HG03442 (cell line): ENCODE measurements at regions not wholly inside any gene's neighbourhood (a gene's known extent, or its start where the extent isn't known, plus 50 kb on each side); places are given as distances from the start of the nearest gene placed in this dataset.

Experiments used
- ATAC-seq: cut with Tn5 transposase; IDR thresholded peaks from one replicate; pipeline ENCODE4 v1.9.1; 2021; ENCODE audit warnings: mild to moderate bottlenecking, moderate library complexity; ENCODE audit not compliant: unreplicated experiment

DNA sequence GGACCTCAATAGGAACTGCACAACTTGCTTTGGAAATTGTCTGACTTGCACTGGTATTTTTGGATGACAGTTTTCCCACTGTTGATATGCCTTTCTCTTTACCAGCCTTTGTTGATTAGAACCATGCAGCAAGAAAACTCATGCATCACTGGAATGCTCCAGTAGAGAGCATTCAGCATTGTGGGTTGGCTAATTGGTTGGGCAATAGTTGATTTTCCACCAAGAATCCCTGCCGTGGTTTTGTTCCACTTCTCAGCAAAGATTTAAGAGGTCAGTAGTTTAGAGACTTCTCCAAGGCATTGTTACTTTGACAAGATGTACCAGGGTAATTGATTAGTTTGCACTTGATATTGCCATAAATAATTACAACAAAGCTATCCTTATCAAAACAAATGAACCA is 260.0 kb downstream of the DHX35 start:
- no peak for ATAC-seq

DNA sequence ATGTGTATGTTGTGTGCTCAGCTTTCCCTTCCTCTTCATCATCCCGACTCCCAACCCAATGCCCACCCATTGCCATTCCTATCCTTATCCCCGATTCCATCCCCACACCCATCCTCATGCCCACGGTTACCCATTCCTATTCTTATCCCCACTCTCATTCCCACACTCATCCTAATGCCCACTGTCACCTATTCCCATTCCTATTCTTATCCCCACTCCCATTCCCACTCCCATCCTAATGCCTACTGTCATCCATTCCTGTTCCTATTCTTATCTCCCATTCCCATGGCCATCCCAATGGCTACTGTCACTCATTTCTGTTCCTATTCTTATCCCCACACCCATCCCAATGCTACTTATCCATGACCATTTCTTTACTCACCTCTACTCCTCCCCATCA is 254.1 kb downstream of the DHX35 start:
- no peak for ATAC-seq

DNA sequence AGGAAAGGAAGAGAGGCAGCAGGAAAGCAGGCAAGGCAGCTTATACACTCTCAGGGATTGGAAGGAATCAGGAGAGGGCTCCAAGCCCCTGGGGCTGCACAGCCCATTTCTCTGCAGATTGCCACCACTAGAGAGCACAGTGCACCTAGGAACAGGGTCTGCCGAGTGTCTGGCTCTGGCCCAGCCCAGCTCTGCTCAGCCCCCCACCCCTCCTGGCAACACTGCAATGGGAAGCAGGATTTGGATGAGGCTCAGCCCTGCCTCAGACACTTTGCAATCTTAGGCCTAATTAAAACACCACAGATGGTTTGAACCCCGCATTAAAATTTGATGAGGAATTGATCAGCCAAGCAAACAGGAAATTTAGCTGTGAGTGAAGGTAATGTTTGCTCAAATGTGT is 252.7 kb downstream of the DHX35 start:
- no peak for ATAC-seq

DNA sequence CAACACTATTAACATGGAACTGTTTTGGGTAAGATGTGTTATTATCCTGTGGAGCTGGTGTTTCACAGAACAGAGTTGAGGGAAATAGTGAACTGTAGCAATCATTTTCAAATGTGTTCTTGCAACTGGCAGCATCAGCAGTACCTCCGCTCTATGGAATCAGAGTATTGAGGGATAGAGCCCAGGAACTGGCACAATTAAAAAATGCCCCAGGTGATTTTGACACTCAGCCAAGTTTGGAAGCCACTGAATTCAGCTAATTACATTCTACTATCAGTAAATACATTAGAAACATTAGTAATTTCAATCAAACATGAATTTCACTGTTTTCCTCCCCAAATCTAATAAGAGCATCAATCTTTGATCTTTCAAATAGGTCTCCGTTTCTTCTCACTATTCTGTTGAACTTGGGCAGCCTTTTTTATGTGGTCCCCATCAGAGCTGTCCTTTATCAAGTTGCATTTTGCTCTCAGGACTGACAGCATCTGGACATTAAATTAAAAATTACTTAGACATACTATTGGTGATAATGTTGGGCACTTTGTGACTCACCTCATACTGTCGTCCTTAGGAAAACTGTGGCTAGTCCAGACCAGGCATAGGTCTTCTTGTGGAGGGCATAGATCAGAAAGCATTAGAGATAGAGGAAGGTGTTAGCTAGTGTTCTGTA is 251.5 kb downstream of the DHX35 start:
- no peak for ATAC-seq

DNA sequence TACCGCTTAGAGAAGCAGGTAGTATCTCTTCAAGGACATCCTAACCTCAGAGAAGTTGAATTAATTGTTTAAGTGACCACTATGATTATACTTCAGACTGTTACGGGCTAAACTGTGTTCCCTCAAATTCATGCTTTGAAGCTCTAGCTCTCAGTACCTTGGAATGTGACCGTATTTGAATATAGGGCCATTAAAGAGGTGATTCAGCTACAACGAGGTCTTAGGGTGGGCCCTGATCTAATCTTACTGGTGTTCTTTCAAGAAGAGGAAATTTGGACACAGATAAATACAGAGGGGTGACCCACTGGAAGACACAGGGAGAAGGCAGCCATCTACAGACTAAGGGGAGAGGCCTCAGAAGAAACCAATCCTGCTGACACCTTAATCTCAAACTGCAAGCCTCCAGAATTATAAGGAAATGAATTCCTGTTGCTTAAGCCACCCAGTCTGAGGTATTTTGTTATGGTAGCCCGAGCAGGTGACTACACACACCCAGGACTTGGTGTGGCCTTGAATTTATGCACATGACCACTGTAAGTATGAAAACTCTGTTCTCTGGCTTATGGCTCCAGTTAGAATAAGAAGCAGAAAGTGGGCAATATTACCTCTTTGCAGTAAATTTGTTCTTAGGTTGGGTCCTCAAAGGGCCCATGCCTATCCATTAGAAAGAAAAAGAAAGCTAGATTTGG is 249.1 kb downstream of the DHX35 start:
- no peak for ATAC-seq

DNA sequence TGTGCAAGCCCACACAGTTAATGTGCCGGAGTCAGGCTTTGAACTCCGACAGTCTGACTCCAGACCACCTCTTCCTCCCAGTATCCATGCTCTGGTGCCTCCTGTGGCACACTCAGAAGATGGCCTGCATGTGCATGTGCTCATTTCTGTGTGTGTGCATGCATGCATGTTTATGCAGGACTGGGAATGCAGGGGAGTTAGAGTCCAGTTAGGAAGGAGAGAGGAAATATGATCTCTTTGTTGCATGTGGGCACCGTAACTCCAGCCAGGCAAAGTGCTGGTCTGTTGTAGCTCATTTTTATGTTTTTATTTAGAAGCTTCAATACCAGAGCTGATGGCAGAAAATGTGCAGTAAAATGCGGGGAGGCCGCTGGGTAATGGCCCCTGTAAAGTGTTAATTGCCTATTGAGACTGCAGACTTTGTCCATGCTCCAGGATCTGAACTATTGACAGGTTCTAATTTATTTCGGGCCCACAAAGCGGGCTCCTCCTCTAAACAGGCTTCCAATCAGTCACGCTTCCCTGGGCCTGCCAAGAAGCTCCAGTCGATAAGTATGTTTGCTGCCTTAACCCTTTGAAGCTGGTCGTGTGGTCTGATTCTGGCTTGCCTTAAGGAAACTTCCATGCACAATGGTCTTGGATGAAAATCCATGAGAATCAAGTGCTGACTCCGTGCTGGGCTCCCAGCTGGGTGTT is 248.3 kb downstream of the DHX35 start:
- no peak for ATAC-seq

DNA sequence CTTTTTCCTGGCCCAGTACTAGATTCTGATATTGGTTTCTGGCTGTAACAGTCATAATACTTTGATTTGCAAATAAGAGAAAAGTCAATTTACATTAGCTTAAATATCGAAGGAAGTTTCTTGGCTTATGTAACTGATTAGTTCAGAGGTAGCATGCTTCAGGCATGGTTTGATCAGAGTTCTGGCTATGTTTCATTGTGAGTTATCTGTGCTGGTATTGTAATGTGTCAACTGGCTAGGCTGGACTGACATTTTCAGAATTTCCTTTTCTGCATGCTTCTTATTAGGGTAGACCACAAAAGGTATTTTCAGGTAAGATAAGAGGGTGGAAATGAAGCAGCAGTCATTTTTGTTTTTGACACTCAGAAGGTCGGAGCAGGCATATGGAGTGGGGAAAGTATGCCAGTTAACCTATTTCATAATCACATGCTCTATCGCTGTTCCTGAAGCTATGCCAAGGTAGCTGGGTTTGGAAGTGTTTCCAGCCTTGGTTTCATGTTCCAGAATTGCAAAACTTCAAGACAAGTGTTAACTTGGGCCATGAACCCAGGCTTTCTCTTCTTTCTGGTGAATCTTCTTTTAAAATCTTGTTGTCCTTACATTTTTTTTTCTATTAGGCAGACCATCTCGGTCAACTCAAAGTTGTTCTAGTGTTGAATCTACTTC is 244.9 kb downstream of the DHX35 start:
- ATAC-seq: no peak

DNA sequence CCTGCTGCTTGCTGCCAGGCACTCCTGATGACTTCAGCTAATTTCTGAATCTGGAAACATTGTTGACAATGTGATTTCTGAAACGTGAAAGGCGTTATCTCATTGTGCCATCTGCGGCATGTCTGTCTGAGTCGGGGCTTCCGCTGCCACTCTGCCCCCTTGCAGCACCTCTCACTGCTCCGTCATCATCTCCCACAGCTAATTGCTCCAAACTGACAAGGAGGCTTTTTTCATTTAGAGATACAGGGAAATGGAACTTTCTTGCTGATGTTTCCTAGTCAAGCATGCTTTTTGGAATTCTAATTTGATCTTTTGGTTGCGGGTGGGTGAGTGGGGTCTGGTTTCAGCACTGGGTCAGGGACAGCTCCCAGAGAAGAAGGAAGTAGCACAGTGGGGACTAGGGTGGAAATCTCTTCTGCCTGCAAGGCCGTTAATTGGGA is 233.5 kb downstream of the DHX35 start:
- ATAC-seq: no peak

DNA sequence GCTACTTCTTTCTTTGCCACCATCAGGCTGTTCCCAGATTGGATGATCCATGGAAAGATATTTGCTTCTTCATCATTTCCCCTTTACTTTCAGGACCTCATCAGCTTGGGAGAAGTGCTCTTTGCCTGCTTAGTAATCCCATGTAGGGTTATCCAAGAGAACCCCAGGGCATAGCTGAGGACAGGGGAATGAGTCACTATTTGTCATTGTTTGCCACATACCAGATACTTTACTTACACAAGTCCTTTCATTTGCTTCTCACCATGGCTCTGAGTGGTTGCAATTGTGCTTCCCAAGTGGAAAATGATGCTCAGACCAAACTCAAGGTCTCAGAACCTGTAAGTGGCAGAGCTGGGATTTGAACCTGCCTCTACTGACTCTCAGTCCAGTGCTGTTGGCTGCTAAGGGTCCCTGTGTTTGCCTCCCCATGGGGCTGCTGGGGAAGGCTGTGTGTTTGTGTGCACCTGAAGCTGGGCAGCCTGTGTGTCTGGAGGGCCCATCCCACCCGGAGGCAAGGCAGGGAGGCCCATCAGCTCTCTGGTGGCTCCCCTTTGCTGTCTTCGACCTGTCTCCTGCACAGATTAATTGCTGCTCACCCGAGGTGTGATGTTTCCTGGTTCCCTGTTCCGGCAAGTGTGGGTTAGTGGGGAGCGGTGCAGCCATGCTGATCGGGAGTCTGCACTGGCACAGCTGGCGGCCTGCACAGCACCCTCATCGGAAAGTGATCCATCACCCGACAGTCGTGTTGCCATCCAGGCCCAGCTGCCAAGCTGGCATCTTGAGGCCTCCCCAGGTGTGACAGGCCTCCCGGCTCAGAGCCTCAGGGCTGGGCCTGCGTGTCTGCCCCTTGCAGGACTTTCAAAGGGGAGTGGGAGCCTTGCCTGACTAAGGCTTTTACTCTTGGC is 228.8 kb downstream of the DHX35 start:
- ATAC-seq: no peak

DNA sequence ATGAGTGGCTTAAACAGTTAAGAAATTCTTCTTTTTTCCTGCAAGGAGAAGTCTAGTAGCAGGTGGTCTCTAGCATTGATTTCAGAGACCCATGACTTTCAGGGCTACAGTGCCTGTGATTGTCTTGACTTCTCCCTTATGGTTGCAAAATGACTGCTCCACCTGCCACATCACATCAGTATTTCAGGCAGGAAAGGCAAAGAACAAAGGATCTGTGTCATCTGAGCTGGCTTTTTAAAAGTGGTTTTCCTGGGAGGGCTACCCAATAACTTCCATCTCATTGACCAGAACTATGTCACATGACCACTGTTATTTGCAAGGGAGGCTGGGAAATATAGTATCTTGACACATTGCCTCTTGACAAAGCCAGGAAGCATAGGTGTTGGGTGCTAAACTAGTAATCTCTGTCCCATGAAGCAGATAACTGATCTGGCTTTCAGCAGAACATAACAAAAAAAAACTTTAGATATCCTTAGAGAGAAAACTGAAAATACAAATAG is 226.2 kb downstream of the DHX35 start:
- no peak for ATAC-seq

DNA sequence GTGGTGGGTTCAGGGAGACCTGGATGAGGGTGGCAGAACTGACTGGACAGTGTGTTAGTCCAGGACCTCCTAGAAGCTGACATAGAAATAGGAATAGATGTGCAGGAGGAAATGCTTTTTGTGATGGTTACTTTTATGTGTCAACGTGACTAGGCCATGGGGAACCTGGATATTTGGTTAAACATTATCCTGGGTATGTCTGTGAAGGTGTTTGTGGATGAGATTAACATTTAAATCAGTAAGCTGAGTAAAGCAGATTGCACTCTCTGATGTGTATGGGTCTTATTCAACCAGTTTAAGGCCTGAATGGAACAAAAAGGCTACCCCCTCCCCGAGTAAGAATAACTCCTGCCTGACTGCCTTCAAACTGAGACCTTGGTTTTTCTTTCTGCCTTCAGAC is 219.3 kb downstream of the DHX35 start:
- ATAC-seq: no peak

DNA sequence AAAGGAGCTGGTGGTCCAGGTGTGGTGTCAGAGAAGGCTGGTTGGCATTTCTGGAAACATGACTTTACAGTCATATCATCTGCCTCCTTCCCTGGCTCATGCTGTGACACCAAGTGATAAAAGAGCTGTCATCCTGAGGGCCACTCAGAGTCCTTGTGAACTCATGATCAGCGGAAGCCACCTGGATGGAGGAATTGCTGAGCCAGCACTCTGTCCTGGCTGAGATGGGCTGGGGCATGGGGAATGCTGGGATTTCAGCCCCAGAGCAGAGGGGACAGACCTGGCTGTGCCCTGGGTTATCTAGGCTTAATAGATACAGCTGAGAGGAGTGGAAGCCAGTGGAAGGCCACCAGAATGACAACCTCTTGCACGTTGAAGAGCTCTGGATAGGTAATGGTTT is 214.3 kb downstream of the DHX35 start:
- ATAC-seq: no peak

DNA sequence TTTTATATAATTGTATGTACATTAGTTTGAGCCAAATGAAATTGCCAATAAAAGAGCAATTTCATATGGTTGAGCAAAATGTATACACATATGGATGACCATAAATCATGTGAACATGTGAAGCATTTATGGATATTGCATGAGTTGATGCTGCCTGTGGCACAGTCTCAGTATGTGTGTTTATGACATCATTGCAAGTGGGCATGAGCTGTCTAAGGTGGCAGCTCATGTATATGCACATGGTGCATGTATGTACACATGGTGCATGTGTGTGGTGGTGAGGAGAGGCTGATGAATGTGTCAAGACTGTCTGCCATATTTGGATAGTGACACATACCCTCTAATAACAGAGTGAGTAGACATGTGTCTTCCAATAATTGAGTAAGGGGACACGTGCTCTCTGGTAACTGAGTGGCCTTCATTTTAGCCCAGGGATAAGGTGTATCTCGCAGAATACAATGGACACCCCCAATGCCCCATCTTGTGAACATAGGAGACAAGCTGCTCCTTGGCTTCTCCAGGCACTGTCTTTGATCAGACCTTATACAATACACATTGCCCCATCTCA is 208.8 kb downstream of the DHX35 start:
- no peak for ATAC-seq

DNA sequence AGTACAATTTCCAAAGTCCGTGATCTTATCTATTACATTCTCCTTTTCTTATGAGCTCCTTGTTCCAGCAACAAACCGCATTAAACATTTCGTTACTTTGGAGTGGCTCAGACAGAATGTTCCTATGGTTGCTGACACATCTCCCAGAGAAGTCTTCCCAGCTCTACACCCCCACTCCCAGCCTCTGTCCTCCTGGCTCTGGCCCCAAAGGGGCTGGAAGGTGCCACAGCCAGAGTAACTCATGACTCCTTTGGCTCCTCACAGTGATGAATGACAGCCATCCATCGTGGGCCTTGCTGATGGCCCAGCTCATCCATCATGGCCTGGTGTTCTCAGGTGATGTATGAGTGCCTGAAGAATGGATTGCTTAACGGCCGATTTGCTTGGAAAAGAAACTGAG is 203.0 kb downstream of the DHX35 start:
- no peak for ATAC-seq

DNA sequence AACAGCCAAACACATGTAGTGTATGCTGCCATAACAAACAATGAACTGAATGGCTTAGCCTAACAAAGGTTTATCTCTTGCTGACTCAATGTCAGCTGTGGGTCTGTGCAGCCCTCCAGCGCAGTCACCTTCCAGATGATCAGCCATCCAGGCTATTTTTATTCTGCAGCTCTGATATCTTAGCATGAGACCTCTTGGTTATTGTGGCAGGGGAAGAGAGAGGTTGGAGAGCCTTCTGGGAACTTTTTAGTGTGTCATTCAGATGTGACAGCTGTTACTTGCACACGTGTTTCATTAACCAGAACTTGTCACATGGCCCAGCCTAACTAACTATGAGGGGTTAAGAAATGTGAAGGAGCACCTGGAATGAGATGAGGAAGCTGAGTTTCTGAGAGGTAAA is 202.5 kb downstream of the DHX35 start:
- ATAC-seq: no peak

DNA sequence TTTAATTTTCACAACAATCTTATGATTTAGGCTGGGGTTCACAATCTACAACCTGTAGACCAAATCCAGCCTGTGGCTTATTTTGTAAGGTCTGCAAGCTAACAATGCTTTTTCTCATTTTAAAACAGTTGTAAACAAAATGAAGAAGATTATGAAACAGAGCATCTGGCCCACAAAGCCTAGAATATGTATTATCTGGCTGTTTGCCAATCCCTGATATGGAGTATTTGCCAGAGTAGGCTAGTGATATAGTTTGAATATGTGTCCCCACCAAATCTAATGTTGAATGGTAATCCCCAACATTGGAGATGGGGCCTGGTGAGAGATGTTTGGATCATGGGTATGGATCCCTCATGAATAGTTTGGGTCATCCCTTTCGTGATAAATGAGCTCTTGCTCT is 201.8 kb downstream of the DHX35 start:
- ATAC-seq: no peak

DNA sequence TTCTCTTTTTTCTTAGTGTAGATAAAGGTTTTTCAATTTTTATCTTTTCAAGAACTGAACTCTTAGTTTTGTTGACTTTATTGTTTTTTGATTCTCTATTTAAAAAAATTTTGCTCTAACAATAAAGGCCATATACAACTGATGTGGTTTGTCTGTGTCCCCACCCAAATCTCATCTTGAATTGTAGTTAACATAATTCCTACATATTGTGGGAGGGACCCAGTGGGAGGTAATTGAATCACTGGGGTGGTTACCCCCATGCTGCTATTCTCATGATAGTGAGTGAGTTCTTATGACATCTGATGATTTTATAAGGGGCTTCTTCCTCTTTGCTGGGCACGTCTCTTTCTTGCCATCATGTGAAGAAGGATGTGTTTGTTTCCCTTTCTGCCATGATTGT is 199.8 kb downstream of the DHX35 start:
- ATAC-seq: no peak

DNA sequence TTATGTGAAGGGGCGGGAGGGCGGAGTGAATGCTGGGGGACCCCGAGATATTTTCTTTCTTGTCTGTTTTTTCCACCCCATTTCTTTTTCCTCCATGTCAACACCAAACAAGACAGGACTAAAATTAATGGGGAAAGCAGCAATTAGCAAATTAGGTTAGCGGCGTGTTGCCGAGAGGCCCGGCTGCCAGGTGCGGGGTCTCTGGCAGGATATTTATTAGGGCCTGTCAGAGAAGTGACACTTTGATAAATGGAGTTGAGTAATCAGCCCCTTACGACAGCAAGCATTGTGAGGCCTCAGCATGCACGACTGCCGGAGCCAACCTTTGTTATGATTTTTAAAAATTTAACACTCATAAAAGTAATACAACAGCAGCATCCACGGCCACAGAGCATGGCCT is 193.8 kb downstream of the DHX35 start:
- ATAC-seq: no peak

DNA sequence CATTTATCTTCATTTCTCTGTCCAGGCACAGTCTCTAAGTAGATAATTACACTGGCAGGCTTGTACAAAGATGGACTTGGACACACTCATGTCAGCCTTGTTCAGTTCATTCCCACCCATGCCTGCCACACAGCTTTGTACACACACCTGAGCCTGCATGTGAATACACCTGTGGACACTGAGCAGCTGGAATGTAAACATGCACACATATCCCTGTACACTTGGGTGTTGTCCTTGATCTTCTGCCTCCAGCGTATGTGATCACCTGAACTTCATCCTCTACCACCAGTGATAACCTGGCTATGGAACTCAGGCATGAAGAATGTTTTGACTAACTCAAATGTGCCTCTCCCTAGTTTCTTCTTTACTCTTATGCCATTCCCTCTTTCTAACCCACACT is 190.6 kb downstream of the DHX35 start:
- no peak for ATAC-seq

DNA sequence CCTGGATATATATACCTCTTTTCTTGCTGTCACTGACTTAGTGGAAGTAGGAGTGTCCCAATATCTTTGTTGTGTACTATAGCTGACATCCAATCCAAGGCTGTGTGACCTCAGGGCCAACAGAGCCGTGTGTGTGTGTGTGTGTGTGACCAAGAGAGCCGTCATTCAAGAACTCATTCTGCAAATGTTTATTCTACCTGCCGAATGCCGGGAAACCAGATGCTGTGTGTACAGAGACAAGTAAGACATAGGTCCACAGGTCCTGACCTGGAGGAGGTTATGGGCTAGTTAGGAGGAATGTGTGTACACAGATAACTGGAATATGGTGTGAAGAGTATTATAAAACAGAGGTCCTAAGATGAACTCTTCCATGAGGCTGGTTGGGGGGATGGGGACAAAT is 190.0 kb downstream of the DHX35 start:
- ATAC-seq: no peak
